ENCODE measurements at regions not wholly inside any gene's neighbourhood (a gene's known extent, or its start where the extent isn't known, plus 50 kb on each side); places are given as distances from the start of the nearest gene placed in this dataset.

DNA sequence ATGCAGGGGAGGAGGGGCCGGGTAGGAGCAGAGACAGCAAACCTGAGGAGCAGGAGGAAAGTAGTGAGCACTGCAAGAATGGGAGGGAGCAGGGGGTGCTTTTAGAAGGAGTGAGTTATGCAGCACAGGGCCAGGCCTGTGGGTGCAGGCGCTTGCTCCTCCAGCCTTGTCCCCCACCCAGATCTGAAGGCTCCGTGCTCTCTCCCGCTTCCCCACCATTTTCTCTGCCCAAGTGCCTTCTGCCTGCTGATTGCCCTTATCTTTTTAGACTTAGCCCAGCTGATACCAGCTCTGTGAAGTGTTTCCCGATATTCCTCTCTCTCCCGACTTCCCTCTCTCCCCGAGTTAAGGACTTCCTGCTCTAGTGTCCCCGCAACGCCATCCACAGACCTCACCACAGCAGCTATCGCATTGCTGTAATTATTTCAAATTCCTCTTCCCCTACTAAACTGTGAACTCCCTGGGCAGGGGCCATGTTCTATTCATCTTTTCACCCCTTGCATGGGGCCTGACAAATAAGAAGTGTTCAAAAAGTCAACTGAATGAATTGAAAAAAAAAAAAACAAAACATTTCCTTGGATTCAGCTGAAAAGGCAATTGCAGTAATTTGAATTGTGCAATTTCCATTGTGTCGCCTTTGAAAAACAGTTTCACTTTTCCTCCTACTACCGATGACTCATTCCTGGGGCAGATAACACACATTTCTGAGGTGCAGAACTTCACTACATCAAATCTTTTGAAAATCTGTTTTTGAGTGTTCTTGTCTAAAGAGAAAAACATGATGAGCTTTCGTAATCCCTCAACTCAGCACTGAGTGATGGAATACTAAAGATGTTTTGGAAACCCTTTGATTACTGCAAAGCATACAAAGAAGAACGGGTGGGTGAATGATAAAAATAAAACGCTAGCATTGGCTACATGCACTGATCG is 69.7 kb upstream of the BMAL1 start:
- no peaks in the 10 kb centered on the region for H3K36me3 Mint-ChIP-seq
- H3K27me3 Mint-ChIP-seq (ENCODE audit: low read depth): no peaks in the 10 kb centered on the region
- DNase-seq (ENCODE audit: low spot score) (no peak), ATAC-seq (peak; percentile 74)
- no peaks in the 10 kb centered on the region for H3K9me3 Mint-ChIP-seq
- H3K4me3 Mint-ChIP-seq: peak overlapping the region; percentile 38
- CTCF ChIA-PET: interaction anchor here (0.6 to 4.3 kb wide), 16 partner anchors 17 to 1011 kb away, joined by 3 to 38 read pairs (median 4); no protein-coding TSS in a partner anchor
- peaks cover 43% of the 10 kb centered on the region for H3K4me1 Mint-ChIP-seq
- peak overlapping the region; percentile 88 for H3K27ac Mint-ChIP-seq
- TF ChIP-seq SOX15 (CRISPR knock-in tag; IDR thresholded peaks at IDR 0.05) (no peak), KAT7 (CRISPR knock-in tag; IDR thresholded peaks at IDR 0.05; ENCODE audit: borderline replicate concordance) (no peak), GABPB1 (CRISPR knock-in tag; IDR thresholded peaks at IDR 0.05) (no peak), ZNF232 (CRISPR knock-in tag; IDR thresholded peaks at IDR 0.05) (no peak), ZNF416 (CRISPR knock-in tag; IDR thresholded peaks at IDR 0.05) (no peak), RORB (CRISPR knock-in tag; IDR thresholded peaks at IDR 0.05) (no peak), JAZF1 (CRISPR knock-in tag; IDR thresholded peaks at IDR 0.05) (no peak), FOXJ3 (CRISPR knock-in tag; IDR thresholded peaks at IDR 0.05; ENCODE audit: borderline replicate concordance) (no peak)
- TF ChIP-seq, protein P1, sequence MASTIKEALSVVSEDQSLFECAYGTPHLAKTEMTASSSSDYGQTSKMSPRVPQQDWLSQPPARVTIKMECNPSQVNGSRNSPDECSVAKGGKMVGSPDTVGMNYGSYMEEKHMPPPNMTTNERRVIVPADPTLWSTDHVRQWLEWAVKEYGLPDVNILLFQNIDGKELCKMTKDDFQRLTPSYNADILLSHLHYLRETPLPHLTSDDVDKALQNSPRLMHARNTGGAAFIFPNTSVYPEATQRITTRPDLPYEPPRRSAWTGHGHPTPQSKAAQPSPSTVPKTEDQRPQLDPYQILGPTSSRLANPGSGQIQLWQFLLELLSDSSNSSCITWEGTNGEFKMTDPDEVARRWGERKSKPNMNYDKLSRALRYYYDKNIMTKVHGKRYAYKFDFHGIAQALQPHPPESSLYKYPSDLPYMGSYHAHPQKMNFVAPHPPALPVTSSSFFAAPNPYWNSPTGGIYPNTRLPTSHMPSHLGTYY (CRISPR knock-in tag; IDR thresholded peaks at IDR 0.05): no peak
- TF ChIP-seq, protein P2, sequence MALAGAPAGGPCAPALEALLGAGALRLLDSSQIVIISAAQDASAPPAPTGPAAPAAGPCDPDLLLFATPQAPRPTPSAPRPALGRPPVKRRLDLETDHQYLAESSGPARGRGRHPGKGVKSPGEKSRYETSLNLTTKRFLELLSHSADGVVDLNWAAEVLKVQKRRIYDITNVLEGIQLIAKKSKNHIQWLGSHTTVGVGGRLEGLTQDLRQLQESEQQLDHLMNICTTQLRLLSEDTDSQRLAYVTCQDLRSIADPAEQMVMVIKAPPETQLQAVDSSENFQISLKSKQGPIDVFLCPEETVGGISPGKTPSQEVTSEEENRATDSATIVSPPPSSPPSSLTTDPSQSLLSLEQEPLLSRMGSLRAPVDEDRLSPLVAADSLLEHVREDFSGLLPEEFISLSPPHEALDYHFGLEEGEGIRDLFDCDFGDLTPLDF (CRISPR knock-in tag; IDR thresholded peaks at IDR 0.05): no peak
- POLR2A ChIA-PET: no interaction called here

DNA sequence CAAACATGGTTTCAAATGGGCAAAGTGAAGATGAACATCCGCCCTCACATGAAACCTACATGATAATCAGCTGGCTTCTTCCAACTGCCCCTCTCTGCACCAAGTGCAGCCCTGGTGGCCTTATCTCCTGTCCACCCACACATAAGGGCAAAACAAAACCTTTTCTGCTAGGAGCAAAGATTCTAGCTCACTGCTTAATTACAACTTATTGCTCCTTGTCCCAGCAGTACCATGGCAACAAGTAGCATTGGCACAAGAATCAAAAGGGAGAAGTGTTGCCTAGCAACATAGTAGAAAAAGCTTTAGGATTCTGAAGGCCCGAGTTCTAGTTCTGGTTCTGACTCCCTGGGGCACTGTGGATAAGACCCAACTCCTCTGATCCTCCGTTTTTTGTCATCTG is 68.7 kb upstream of the BMAL1 start:
- ChIA-PET POLR2A (no interaction called here), CTCF (interaction anchor here (1.7 to 4.3 kb wide), 6 partner anchors 127 to 294 kb away, joined by 6 to 49 read pairs (median 21); no protein-coding TSS in a partner anchor)
- TF ChIP-seq NR1H2 (CRISPR knock-in tag; IDR thresholded peaks at IDR 0.05): no peak
- TF ChIP-seq ZBTB21 (CRISPR knock-in tag; IDR thresholded peaks at IDR 0.05; ENCODE audit: borderline replicate concordance): no peak
- TF ChIP-seq, protein P3, sequence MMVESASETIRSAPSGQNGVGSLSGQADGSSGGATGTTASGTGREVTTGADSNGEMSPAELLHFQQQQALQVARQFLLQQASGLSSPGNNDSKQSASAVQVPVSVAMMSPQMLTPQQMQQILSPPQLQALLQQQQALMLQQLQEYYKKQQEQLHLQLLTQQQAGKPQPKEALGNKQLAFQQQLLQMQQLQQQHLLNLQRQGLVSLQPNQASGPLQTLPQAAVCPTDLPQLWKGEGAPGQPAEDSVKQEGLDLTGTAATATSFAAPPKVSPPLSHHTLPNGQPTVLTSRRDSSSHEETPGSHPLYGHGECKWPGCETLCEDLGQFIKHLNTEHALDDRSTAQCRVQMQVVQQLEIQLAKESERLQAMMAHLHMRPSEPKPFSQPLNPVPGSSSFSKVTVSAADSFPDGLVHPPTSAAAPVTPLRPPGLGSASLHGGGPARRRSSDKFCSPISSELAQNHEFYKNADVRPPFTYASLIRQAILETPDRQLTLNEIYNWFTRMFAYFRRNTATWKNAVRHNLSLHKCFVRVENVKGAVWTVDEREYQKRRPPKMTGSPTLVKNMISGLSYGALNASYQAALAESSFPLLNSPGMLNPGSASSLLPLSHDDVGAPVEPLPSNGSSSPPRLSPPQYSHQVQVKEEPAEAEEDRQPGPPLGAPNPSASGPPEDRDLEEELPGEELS (CRISPR knock-in tag; IDR thresholded peaks at IDR 0.05): no peak
- TF ChIP-seq, protein P4, sequence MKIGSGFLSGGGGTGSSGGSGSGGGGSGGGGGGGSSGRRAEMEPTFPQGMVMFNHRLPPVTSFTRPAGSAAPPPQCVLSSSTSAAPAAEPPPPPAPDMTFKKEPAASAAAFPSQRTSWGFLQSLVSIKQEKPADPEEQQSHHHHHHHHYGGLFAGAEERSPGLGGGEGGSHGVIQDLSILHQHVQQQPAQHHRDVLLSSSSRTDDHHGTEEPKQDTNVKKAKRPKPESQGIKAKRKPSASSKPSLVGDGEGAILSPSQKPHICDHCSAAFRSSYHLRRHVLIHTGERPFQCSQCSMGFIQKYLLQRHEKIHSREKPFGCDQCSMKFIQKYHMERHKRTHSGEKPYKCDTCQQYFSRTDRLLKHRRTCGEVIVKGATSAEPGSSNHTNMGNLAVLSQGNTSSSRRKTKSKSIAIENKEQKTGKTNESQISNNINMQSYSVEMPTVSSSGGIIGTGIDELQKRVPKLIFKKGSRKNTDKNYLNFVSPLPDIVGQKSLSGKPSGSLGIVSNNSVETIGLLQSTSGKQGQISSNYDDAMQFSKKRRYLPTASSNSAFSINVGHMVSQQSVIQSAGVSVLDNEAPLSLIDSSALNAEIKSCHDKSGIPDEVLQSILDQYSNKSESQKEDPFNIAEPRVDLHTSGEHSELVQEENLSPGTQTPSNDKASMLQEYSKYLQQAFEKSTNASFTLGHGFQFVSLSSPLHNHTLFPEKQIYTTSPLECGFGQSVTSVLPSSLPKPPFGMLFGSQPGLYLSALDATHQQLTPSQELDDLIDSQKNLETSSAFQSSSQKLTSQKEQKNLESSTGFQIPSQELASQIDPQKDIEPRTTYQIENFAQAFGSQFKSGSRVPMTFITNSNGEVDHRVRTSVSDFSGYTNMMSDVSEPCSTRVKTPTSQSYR (CRISPR knock-in tag; IDR thresholded peaks at IDR 0.05): no peak
- TF ChIP-seq PRRX2 (CRISPR knock-in tag; IDR thresholded peaks at IDR 0.05): no peak
- no peak for TF ChIP-seq FOXJ3 (CRISPR knock-in tag; IDR thresholded peaks at IDR 0.05; ENCODE audit: borderline replicate concordance)
- TF ChIP-seq, protein P2 (CRISPR knock-in tag; IDR thresholded peaks at IDR 0.05): no peak
- Mint-ChIP-seq H3K4me1 (peaks cover 43% of the 10 kb centered on the region), H3K4me3 (no peak overlapping the region), H3K36me3 (no peaks in the 10 kb centered on the region), H3K27me3 (ENCODE audit: low read depth) (no peaks in the 10 kb centered on the region), H3K9me3 (no peaks in the 10 kb centered on the region), H3K27ac (no peak overlapping the region)
- ATAC-seq (no peak), DNase-seq (ENCODE audit: low spot score) (no peak)
